GM12891 (cell line): ENCODE measurements at regions not wholly inside any gene's neighbourhood (a gene's known extent, or its start where the extent isn't known, plus 50 kb on each side); places are given as distances from the start of the nearest gene placed in this dataset.

Experiments used
- POLR2A ChIP-seq: IDR thresholded peaks from 2 replicates; pipeline ENCODE4 v1.6.1; 2011; ENCODE audit warnings: low read depth, low read length, control low read depth
- POLR2AphosphoS5 ChIP-seq: IDR thresholded peaks from 2 replicates; pipeline ENCODE4 v1.6.1; 2011; ENCODE audit warnings: low read depth, low read length, control low read depth
- SPI1 ChIP-seq: IDR thresholded peaks from 2 replicates; pipeline ENCODE4 v1.6.1; 2011; ENCODE audit warnings: low read depth, low read length, control low read depth
- TAF1 ChIP-seq: IDR thresholded peaks from 2 replicates; pipeline ENCODE4 v1.6.1; 2011; ENCODE audit warnings: low read depth, low read length, control low read depth

- TF ChIP-seq SPI1 = no peak
- no peak for TF ChIP-seq POLR2A
- TF ChIP-seq TAF1 = no peak
- no peak for TF ChIP-seq POLR2AphosphoS5
Measured at GRCh38 chr2:195296490-195296889, 360.5 kb upstream of the SLC39A10 start.
